DOHH2 (cell line): ENCODE measurements at regions not wholly inside any gene's neighbourhood (a gene's known extent, or its start where the extent isn't known, plus 50 kb on each side); places are given as distances from the start of the nearest gene placed in this dataset.
A peak's percentile ranks its signal among the peaks of the same experiment; 100 is the strongest.

Experiments
- H3F3A ChIP-seq: fragments of 200-600 bp; sonication (generic), shearing (Covaris generic); 2 replicates; pipeline ENCODE4 v1.6.0; 2016; ENCODE audit warnings: antibody characterized with exemption, mild to moderate bottlenecking; ENCODE audit not compliant: control insufficient read depth, insufficient read depth
- H3K27ac ChIP-seq: fragments of 200-600 bp; sonication (generic); 2 replicates; pipeline ENCODE4 v1.5.1; 2014; ENCODE audit warnings: low read depth, mild to moderate bottlenecking, low read length, moderate library complexity
- H3K27me3 ChIP-seq: fragments of 200-600 bp; sonication (generic); 2 replicates; pipeline ENCODE4 v1.6.1; 2014; ENCODE audit warnings: mild to moderate bottlenecking, low read length, mixed read lengths; ENCODE audit not compliant: control insufficient read depth
- H3K36me3 ChIP-seq: fragments of 200-600 bp; sonication (generic); 2 replicates; pipeline ENCODE4 v1.6.1; 2014; ENCODE audit warnings: mild to moderate bottlenecking, low read length, moderate library complexity, mixed read lengths; ENCODE audit not compliant: control insufficient read depth
- H3K4me1 ChIP-seq: fragments of 200-600 bp; sonication (generic); 2 replicates; pipeline ENCODE4 v1.6.1; 2014; ENCODE audit warnings: mild to moderate bottlenecking, low read length, mixed read lengths; ENCODE audit not compliant: control insufficient read depth
- H3K4me2 ChIP-seq: fragments of 200-600 bp; sonication (generic); 2 replicates; pipeline ENCODE4 v1.6.0; 2014; ENCODE audit warnings: mild to moderate bottlenecking, low read length, moderate library complexity
- H3K4me3 ChIP-seq: fragments of 200-600 bp; sonication (generic); 2 replicates; pipeline ENCODE4 v1.5.1; 2014; ENCODE audit warnings: mild to moderate bottlenecking, low read length, mixed read lengths
- H3K79me2 ChIP-seq: fragments of 200-600 bp; sonication (generic); 2 replicates; pipeline ENCODE4 v1.6.1; 2014; ENCODE audit warnings: mild to moderate bottlenecking, low read length, mixed read lengths; ENCODE audit not compliant: control insufficient read depth
- H3K9me2 ChIP-seq: fragments of 200-600 bp; sonication (generic); replicated peaks from 2 replicates; pipeline ENCODE4 v1.6.1; 2014; ENCODE audit warnings: mild to moderate bottlenecking, low read length, mixed read lengths; ENCODE audit not compliant: control insufficient read depth
- H3K9me3 ChIP-seq: fragments of 200-600 bp; sonication (generic); 2 replicates; pipeline ENCODE4 v1.6.1; 2014; ENCODE audit warnings: antibody characterized with exemption, low read length, mixed read lengths; ENCODE audit not compliant: control insufficient read depth, insufficient read depth
- H4K20me1 ChIP-seq: fragments of 200-600 bp; sonication (generic); 2 replicates; pipeline ENCODE4 v1.6.0; 2014; ENCODE audit warnings: low read depth, mild to moderate bottlenecking, antibody characterized with exemption, low read length, moderate library complexity; ENCODE audit not compliant: control insufficient read depth, insufficient read depth
- CTCF ChIP-seq: fragments of 200-600 bp; sonication (generic); IDR thresholded peaks from one replicate; pipeline ENCODE4 v1.5.1; 2014; ENCODE audit warnings: antibody characterized with exemption, mild to moderate bottlenecking, low read depth, low read length; ENCODE audit not compliant: poor library complexity, severe bottlenecking
- EZH2phosphoT487 ChIP-seq: fragments of 200-600 bp; sonication (generic); IDR thresholded peaks from 2 replicates; pipeline ENCODE4 v1.6.1; 2017; ENCODE audit warnings: borderline replicate concordance, mild to moderate bottlenecking, antibody characterized with exemption, low read length, moderate library complexity, mixed read lengths

- peaks cover 33% of the 10 kb centered on the region for H3K27me3 ChIP-seq
Measured at GRCh38 chr10:63724922-63725321, 203.7 kb downstream of the REEP3 start.

GRCh38 chr10:63726867-63727266, 205.7 kb downstream of the REEP3 start:
- H3K9me2 ChIP-seq, result no peaks in the 10 kb centered on the region

More at GRCh38 chr10:63724922-63725321, 203.7 kb downstream of the REEP3 start:
- no peak overlapping the region for H3K4me3 ChIP-seq
- no peak overlapping the region for H3K27ac ChIP-seq
- H3K79me2 ChIP-seq, result no peaks in the 10 kb centered on the region
- peaks cover 6% of the 10 kb centered on the region for H3K4me1 ChIP-seq
- H3F3A ChIP-seq, result no peaks in the 10 kb centered on the region; the same call in 1 of the 2 replicates
- H3K9me3 ChIP-seq, result no peaks in the 10 kb centered on the region
- TF ChIP-seq EZH2phosphoT487 (no peak), CTCF (peak; percentile 25)
- H3K4me2 ChIP-seq, result no peak overlapping the region
- H3K9me2 ChIP-seq, result no peaks in the 10 kb centered on the region
- no peaks in the 10 kb centered on the region for H3K36me3 ChIP-seq
- H4K20me1 ChIP-seq, result no peaks in the 10 kb centered on the region

GRCh38 chr10:63727636-63728035, 206.4 kb downstream of the REEP3 start:
- Histone ChIP-seq H3K36me3 (no peaks in the 10 kb centered on the region), H4K20me1 (no peaks in the 10 kb centered on the region), H3K79me2 (no peaks in the 10 kb centered on the region), H3K4me3 (no peak overlapping the region), H3K4me1 (no peaks in the 10 kb centered on the region), H3K9me3 (no peaks in the 10 kb centered on the region), H3K4me2 (no peak overlapping the region), H3F3A (no peaks in the 10 kb centered on the region), H3K27ac (no peak overlapping the region), H3K27me3 (peaks cover 26% of the 10 kb centered on the region), H3K9me2 (no peaks in the 10 kb centered on the region)
- no peak for TF ChIP-seq EZH2phosphoT487
- TF ChIP-seq CTCF, result no peak

More at GRCh38 chr10:63726867-63727266, 205.7 kb downstream of the REEP3 start:
- Histone ChIP-seq H4K20me1 (no peaks in the 10 kb centered on the region), H3K4me1 (no peaks in the 10 kb centered on the region), H3K36me3 (no peaks in the 10 kb centered on the region), H3K27me3 (peaks cover 26% of the 10 kb centered on the region), H3K9me3 (no peaks in the 10 kb centered on the region), H3K27ac (no peak overlapping the region), H3K4me3 (no peak overlapping the region), H3K4me2 (no peak overlapping the region), H3F3A (no peaks in the 10 kb centered on the region), H3K79me2 (no peaks in the 10 kb centered on the region)
- no peak for TF ChIP-seq EZH2phosphoT487
- no peak for TF ChIP-seq CTCF
